H1 (cell line): ENCODE measurements at regions not wholly inside any gene's neighbourhood (a gene's known extent, or its start where the extent isn't known, plus 50 kb on each side); places are given as distances from the start of the nearest gene placed in this dataset.

Experiments used
- CTCF ChIA-PET: fragments of 300-600 bp; sonication (Branson Sonifier 250); formaldehyde crosslinking; loops from one replicate; lab custom pipeline; 2021; ENCODE audit not compliant: partially characterized antibody; lab: Charles Lee
- POLR2A ChIA-PET: fragments of 300-600 bp; sonication (Branson Sonifier 250); formaldehyde crosslinking; loops from one replicate; lab custom pipeline; 2021; ENCODE audit warnings: inconsistent platforms; ENCODE audit not compliant: partially characterized antibody; lab: Charles Lee
- DNase-seq, 2 experiments: peaks; one replicate each; pipeline versions ENCODE4 v3.0.0 to v3.0.0-alpha.2; 2010 to 2022; ENCODE audit warnings: low spot score in 2 of 2, low read depth in 1 of 2, mixed read lengths in 1 of 2
- FAIRE-seq: peaks from 2 replicates; lab custom pipeline; 2011; peaks lifted over from hg19 to GRCh38; lab: Jason Lieb, UNC
- H2AFZ ChIP-seq: 2 replicates; pipeline ENCODE4 v1.8.1; 2012; ENCODE audit warnings: low read length, inconsistent platforms
- H2AK5ac ChIP-seq: 2 replicates; pipeline ENCODE4 v1.6.1; 2013; ENCODE audit warnings: low read depth, low read length
- H2BK120ac ChIP-seq: replicated peaks from 2 replicates; pipeline ENCODE3; 2013; ENCODE audit warnings: low read depth, low read length, inconsistent platforms
- H2BK12ac ChIP-seq: 2 replicates; pipeline ENCODE4 v1.6.1; 2013; ENCODE audit warnings: low read depth, low read length
- H2BK15ac ChIP-seq: 2 replicates; pipeline ENCODE4 v1.6.1; 2013; ENCODE audit warnings: low read length
- H2BK20ac ChIP-seq: 2 replicates; pipeline ENCODE4 v1.6.1; 2013; ENCODE audit warnings: low read length
- H2BK5ac ChIP-seq: 2 replicates; pipeline ENCODE4 v1.6.1; 2013; ENCODE audit warnings: low read depth, low read length
- H3K14ac ChIP-seq: 2 replicates; pipeline ENCODE4 v1.6.1; 2013; ENCODE audit warnings: inconsistent platforms; ENCODE audit not compliant: insufficient read length
- H3K18ac ChIP-seq: 2 replicates; pipeline ENCODE4 v1.6.1; 2013; ENCODE audit warnings: low read length; ENCODE audit errors: extremely low read depth
- H3K23ac ChIP-seq: 2 replicates; pipeline ENCODE4 v1.6.1; 2013; ENCODE audit warnings: inconsistent platforms; ENCODE audit not compliant: insufficient read length
- H3K23me2 ChIP-seq: 2 replicates; pipeline ENCODE4 v1.6.1; 2013; ENCODE audit warnings: low read depth, low read length
- H3K27ac ChIP-seq: 2 replicates; pipeline ENCODE4 v1.6.1; 2011; ENCODE audit warnings: low read depth, low read length, inconsistent platforms
- H3K27me3 ChIP-seq, 4 experiments: replicated peaks in 1 of 4; 1 replicate in 1 of 4; 2 replicates in 3 of 4; pipeline versions ENCODE4 v1.6.1 to v1.8.1; 2011 to 2013; ENCODE audit warnings: low read length in 3 of 4, mild to moderate bottlenecking in 3 of 4, inconsistent platforms in 2 of 4, mixed read lengths in 2 of 4, moderate library complexity in 1 of 4; ENCODE audit not compliant: control insufficient read depth in 3 of 4, insufficient read depth in 3 of 4; ENCODE audit errors: extremely low read depth in 1 of 4
- H3K36me3 ChIP-seq, 4 experiments: 2 replicates each; pipeline versions ENCODE4 v1.6.1 to v1.8.1; 2011 to 2013; ENCODE audit warnings: mild to moderate bottlenecking in 4 of 4, low read length in 3 of 4, moderate library complexity in 2 of 4, control low read depth in 1 of 4, inconsistent platforms in 1 of 4; ENCODE audit not compliant: insufficient read depth in 4 of 4, control insufficient read depth in 2 of 4
- H3K4ac ChIP-seq: replicated peaks from 2 replicates; pipeline ENCODE3; 2013; ENCODE audit warnings: low read length, low read depth, mixed read lengths, inconsistent platforms; ENCODE audit not compliant: insufficient read length
- H3K4me1 ChIP-seq, 4 experiments: replicated peaks in 1 of 4; 1 replicate in 1 of 4; 2 replicates in 3 of 4; pipeline versions ENCODE4 v1.6.1 to v1.8.1; 2011 to 2013; ENCODE audit warnings: low read length in 3 of 4, inconsistent platforms in 2 of 4, mixed read lengths in 1 of 4; ENCODE audit not compliant: insufficient read depth in 4 of 4, control insufficient read depth in 3 of 4
- H3K4me2 ChIP-seq, 2 experiments: 2 replicates each; pipeline versions ENCODE4 v1.6.1 to v1.8.1; 2011 to 2013; ENCODE audit warnings: low read depth in 2 of 2, low read length in 2 of 2, control low read depth in 1 of 2, inconsistent platforms in 1 of 2, mild to moderate bottlenecking in 1 of 2; ENCODE audit not compliant: insufficient read depth in 1 of 2
- H3K4me3 ChIP-seq, 4 experiments: fragments of 200-600, 300-600 bp in 1 of 4; sonication (generic), shearing (Covaris generic), sonication (Bioruptor Twin) in 1 of 4; 2 replicates each; pipeline versions ENCODE4 v1.5.1 to v1.8.1; 2011 to 2016; ENCODE audit warnings: low read length in 4 of 4, low read depth in 3 of 4, control low read depth in 2 of 4, inconsistent platforms in 2 of 4, mild to moderate bottlenecking in 2 of 4, mixed read lengths in 1 of 4, moderate library complexity in 1 of 4; ENCODE audit not compliant: insufficient read depth in 2 of 4; ENCODE audit errors: extremely low read depth in 1 of 4
- H3K56ac ChIP-seq: replicated peaks from 2 replicates; pipeline ENCODE3; 2013; ENCODE audit warnings: low read depth, mild to moderate bottlenecking, mixed read lengths, low read length, inconsistent platforms; ENCODE audit not compliant: insufficient read length
- H3K79me1 ChIP-seq: 2 replicates; pipeline ENCODE4 v1.6.1; 2013; ENCODE audit warnings: low read depth, low read length, control low read depth
- H3K79me2 ChIP-seq, 2 experiments: 2 replicates each; pipeline versions ENCODE4 v1.6.1 to v1.8.1; 2012 to 2013; ENCODE audit warnings: low read length in 2 of 2, mild to moderate bottlenecking in 2 of 2, inconsistent platforms in 1 of 2; ENCODE audit not compliant: insufficient read depth in 2 of 2, control insufficient read depth in 1 of 2
- H3K9ac ChIP-seq, 4 experiments: replicated peaks in 1 of 4; 1 replicate in 1 of 4; 2 replicates in 3 of 4; pipeline versions ENCODE4 v1.6.1 to v1.8.1; 2011 to 2013; ENCODE audit warnings: low read depth in 3 of 4, low read length in 3 of 4, control low read depth in 2 of 4, mild to moderate bottlenecking in 2 of 4, moderate library complexity in 2 of 4, inconsistent platforms in 1 of 4; ENCODE audit errors: extremely low read depth in 1 of 4
- H3K9me3 ChIP-seq, 2 experiments: 2 replicates each; pipeline versions ENCODE4 v1.6.1 to v1.8.1; 2012 to 2013; ENCODE audit warnings: mild to moderate bottlenecking in 2 of 2, moderate library complexity in 2 of 2, control low read depth in 1 of 2, inconsistent platforms in 1 of 2, low read depth in 1 of 2, low read length in 1 of 2, mixed read lengths in 1 of 2; ENCODE audit not compliant: insufficient read depth in 2 of 2
- H4K20me1 ChIP-seq, 2 experiments: replicated peaks in 1 of 2; 2 replicates each; pipeline versions ENCODE3 to v1.8.1; 2011 to 2013; ENCODE audit warnings: inconsistent platforms in 2 of 2, low read length in 2 of 2, mild to moderate bottlenecking in 1 of 2; ENCODE audit not compliant: insufficient read depth in 2 of 2, control insufficient read depth in 1 of 2
- H4K5ac ChIP-seq: 2 replicates; pipeline ENCODE4 v1.6.1; 2013; ENCODE audit warnings: low read length, low read depth, mixed read lengths, inconsistent platforms; ENCODE audit not compliant: insufficient read length
- H4K8ac ChIP-seq: 2 replicates; pipeline ENCODE4 v1.8.0; 2013; ENCODE audit warnings: mild to moderate bottlenecking, moderate library complexity, low read length, inconsistent platforms; ENCODE audit not compliant: insufficient read depth; ENCODE audit errors: extremely low read depth
- H4K91ac ChIP-seq: replicated peaks from 2 replicates; pipeline ENCODE3; 2013; ENCODE audit warnings: low read length, mixed read lengths, inconsistent platforms; ENCODE audit not compliant: insufficient read length
- ATF2 ChIP-seq: IDR thresholded peaks from 2 replicates; pipeline ENCODE4 v1.6.1; 2012; ENCODE audit warnings: low read length, inconsistent platforms
- ATF3 ChIP-seq: IDR thresholded peaks from 2 replicates; pipeline ENCODE4 v1.6.1; 2011; ENCODE audit warnings: low read depth, mild to moderate bottlenecking, low read length; ENCODE audit not compliant: insufficient read depth
- EGR1 ChIP-seq: IDR thresholded peaks from 2 replicates; pipeline ENCODE4 v1.6.1; 2011; ENCODE audit warnings: low read depth, low read length, borderline replicate concordance
- POU5F1 ChIP-seq: IDR thresholded peaks from 2 replicates; pipeline ENCODE4 v1.6.1; 2011; ENCODE audit warnings: low read depth, mild to moderate bottlenecking, low read length, moderate library complexity
- SIX5 ChIP-seq: IDR thresholded peaks from 2 replicates; pipeline ENCODE4 v1.6.1; 2011; ENCODE audit warnings: mild to moderate bottlenecking, low read depth, low read length
- ZNF274 ChIP-seq: IDR thresholded peaks from 2 replicates; pipeline ENCODE4 v1.7.0; 2012; ENCODE audit warnings: low read length, borderline replicate concordance; ENCODE audit errors: extremely low read depth
- whole genome bisulfite sequencing, 2 experiments: shearing (Covaris generic) in 1 of 2; methylation state at CpG; one replicate each; pipeline versions ENCODE4 v1.1.6 to v1.1.7; 2013 to 2015; ENCODE audit warnings: low lambda C conversion rate in 2 of 2, mixed read lengths in 2 of 2, inconsistent platforms in 1 of 2, low coverage in 1 of 2, missing lambda C conversion rate in 1 of 2; ENCODE audit not compliant: insufficient replicate concordance in 2 of 2, insufficient coverage in 1 of 2, insufficient read length in 1 of 2; ENCODE audit errors: extremely low coverage in 1 of 2, missing lambda C conversion rate in 1 of 2; 5-methylcytosine and 5-hydroxymethylcytosine counted together

- H3K27ac ChIP-seq: no peak overlapping the region
- H3K79me2 ChIP-seq: no peaks in the 10 kb centered on the region
- H4K91ac ChIP-seq: no peak overlapping the region
- H3K14ac ChIP-seq: no peak overlapping the region
- H3K27me3 ChIP-seq: no peaks in the 10 kb centered on the region
- H3K9ac ChIP-seq: no peak overlapping the region
- H2BK20ac ChIP-seq: no peak overlapping the region
- no peaks in the 10 kb centered on the region for H3K9me3 ChIP-seq
- no peak overlapping the region for H3K18ac ChIP-seq
- POLR2A ChIA-PET: no interaction called here
- H2AFZ ChIP-seq: no peak overlapping the region
- H3K4ac ChIP-seq: no peak overlapping the region
- H3K23me2 ChIP-seq: no peaks in the 10 kb centered on the region
- no peak overlapping the region for H3K4me2 ChIP-seq
- H2BK120ac ChIP-seq: no peak overlapping the region
- CTCF ChIA-PET: interaction anchor here (0.6 kb wide), 1 partner anchor 32 kb away, joined by 3 read pairs; no protein-coding TSS in a partner anchor
- H4K5ac ChIP-seq: no peak overlapping the region
- no peak overlapping the region for H2BK15ac ChIP-seq
- no peak overlapping the region for H3K56ac ChIP-seq
- H3K23ac ChIP-seq: no peak overlapping the region
- H3K4me1 ChIP-seq: no peaks in the 10 kb centered on the region
- 94% methylated on average over 1 of the region's 1 CpG; no CpG with 5 or more reads in 1 of the 2 experiments for WGBS, 2 experiments
- TF ChIP-seq SIX5 (no peak), ZNF274 (no peak), ATF2 (no peak), ATF3 (no peak), POU5F1 (no peak), EGR1 (no peak)
- no peaks in the 10 kb centered on the region for H4K20me1 ChIP-seq
- no peaks in the 10 kb centered on the region for H3K36me3 ChIP-seq
- no peak overlapping the region for H3K4me3 ChIP-seq
- no peak for DNase-seq
- no peaks in the 10 kb centered on the region for H3K79me1 ChIP-seq
- no peak overlapping the region for H2BK12ac ChIP-seq
- FAIRE-seq: no peak
- H2BK5ac ChIP-seq: no peak overlapping the region
- H4K8ac ChIP-seq: no peak overlapping the region
- H2AK5ac ChIP-seq: no peak overlapping the region
Observed at GRCh38 chr5:122656577-122656976, 118.3 kb upstream of the SNX2 start.
